OCI-LY7 (cell line): ENCODE measurements at regions not wholly inside any gene's neighbourhood (a gene's known extent, or its start where the extent isn't known, plus 50 kb on each side); places are given as distances from the start of the nearest gene placed in this dataset.

Experiments used
- CTCF ChIP-seq: fragments of 200-600 bp; sonication (generic); conservative IDR thresholded peaks from 2 replicates; pipeline ENCODE4 v1.5.1; 2014; ENCODE audit warnings: mild to moderate bottlenecking, antibody characterized with exemption, low read length, moderate library complexity, mixed read lengths
- EZH2phosphoT487 ChIP-seq: fragments of 200-600 bp; sonication (generic); IDR thresholded peaks from 2 replicates; pipeline ENCODE4 v1.6.1; 2018; ENCODE audit warnings: low read depth, borderline replicate concordance, mild to moderate bottlenecking, mixed run types, antibody characterized with exemption, low read length, moderate library complexity, mixed read lengths

- TF ChIP-seq CTCF = no peak
- TF ChIP-seq EZH2phosphoT487 = no peak
Observed at GRCh38 chr22:48592488-48592887, 1235.2 kb downstream of the BRD1 start.
